IgD-negative memory B cell (primary cell): ENCODE measurements at regions not wholly inside any gene's neighbourhood (a gene's known extent, or its start where the extent isn't known, plus 50 kb on each side); places are given as distances from the start of the nearest gene placed in this dataset.
A peak's percentile ranks its signal among the peaks of the same experiment; 100 is the strongest.
"Not testable (repeated sequence)": the region's sequence is repeated elsewhere in the genome, so short reads cannot be mapped to it uniquely, and the experiment has no call there.

Source experiments
- H3K27ac Mint-ChIP-seq, 3 donors: one replicate each; pipeline ENCODE4 v1.8.0; 2020 to 2022; ENCODE audit warnings: mild to moderate bottlenecking in 3 of 3, mixed read lengths in 3 of 3, moderate library complexity in 1 of 3
- H3K27me3 Mint-ChIP-seq: one replicate; pipeline ENCODE4 v1.8.0; 2021; ENCODE audit warnings: mixed read lengths
- H3K36me3 Mint-ChIP-seq: one replicate; pipeline ENCODE4 v1.8.0; 2020; ENCODE audit warnings: mild to moderate bottlenecking, mixed read lengths
- H3K4me1 Mint-ChIP-seq, 3 donors: one replicate each; pipeline ENCODE4 v1.8.0; 2020 to 2022; ENCODE audit warnings: mixed read lengths in 3 of 3, mild to moderate bottlenecking in 1 of 3
- H3K4me3 Mint-ChIP-seq, 4 donors: one replicate each; pipeline ENCODE4 v1.8.0; 2020 to 2022; ENCODE audit warnings: mild to moderate bottlenecking in 4 of 4, mixed read lengths in 4 of 4, moderate library complexity in 3 of 4
- H3K9me3 Mint-ChIP-seq, 3 donors: one replicate each; pipeline ENCODE4 v1.8.0; 2020 to 2021; ENCODE audit warnings: mixed read lengths in 3 of 3, mild to moderate bottlenecking in 1 of 3

DNA sequence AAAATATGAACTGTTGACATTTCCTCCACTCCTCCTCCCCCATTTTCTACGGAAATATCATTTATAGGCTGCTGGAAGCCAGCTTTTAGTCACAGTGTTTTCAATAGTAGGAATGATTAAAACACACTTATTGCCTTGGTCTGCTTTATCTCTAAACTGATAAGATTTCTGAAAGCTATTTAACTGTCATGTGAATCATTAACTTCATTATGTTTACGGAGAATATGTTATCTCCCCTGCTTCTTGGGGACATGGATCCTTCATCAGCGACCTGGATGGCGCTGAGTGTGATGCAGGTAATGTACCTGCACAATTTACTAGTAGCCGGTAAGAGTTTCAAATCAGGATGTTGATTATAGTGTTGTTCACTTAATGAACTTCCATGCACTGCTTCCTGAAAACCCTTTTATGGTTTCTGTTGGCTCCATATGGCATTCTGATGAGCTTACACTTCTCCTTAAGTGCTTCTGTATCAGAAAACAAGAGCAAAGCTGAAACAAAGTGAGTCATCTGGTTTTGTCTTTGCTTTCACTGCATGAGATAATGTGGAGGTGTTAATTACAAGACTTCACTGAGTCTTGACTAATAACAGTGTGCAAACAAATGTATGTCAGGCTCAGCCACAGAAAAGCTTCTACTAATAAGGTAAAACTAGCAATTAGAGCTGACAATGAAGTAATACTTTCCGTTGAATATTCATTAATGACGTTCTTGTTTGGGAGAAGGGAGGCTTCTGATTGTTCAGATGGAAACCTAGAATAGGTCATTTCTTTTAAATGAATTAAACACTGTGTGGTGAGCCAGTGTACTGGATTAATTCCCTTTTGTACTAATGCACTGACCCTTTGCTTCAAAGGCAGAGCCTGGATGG, 162.4 kb upstream of the ZNF608 start:
- no peaks in the 10 kb centered on the region for H3K9me3 Mint-ChIP-seq
- no peaks in the 10 kb centered on the region for H3K36me3 Mint-ChIP-seq
- H3K4me3 Mint-ChIP-seq = no peak overlapping the region
- peaks cover 10 to 27% (median 12%) of the 10 kb centered on the region in 3 donors for H3K4me1 Mint-ChIP-seq
- H3K27me3 Mint-ChIP-seq = no peaks in the 10 kb centered on the region
- peak overlapping the region in 1 of 3 donors; percentile 40 for H3K27ac Mint-ChIP-seq

DNA sequence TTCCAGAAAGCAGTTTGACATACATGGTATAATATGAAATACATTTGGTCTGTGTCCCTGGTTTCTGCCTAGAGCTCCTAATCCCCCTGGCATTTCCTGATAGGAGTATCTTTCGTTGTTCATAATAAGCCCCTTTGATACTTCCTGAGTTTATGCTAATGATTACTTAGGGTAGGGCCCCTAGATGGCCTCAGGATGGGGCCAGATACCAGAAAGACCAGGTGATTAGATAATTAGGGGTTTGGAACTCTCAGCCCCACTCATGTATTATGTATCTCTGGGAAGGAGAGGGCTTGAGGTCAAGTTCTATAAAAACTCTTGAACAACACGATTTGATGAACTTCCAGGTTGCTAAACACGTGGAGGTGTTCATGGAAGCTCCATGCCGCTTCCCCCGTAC, 163.3 kb upstream of the ZNF608 start:
- Mint-ChIP-seq H3K36me3 (no peaks in the 10 kb centered on the region), H3K9me3 (no peaks in the 10 kb centered on the region), H3K27ac (no peak overlapping the region), H3K27me3 (no peaks in the 10 kb centered on the region), H3K4me1 (peaks cover 10 to 27% (median 12%) of the 10 kb centered on the region in 3 donors), H3K4me3 (no peak overlapping the region)

DNA sequence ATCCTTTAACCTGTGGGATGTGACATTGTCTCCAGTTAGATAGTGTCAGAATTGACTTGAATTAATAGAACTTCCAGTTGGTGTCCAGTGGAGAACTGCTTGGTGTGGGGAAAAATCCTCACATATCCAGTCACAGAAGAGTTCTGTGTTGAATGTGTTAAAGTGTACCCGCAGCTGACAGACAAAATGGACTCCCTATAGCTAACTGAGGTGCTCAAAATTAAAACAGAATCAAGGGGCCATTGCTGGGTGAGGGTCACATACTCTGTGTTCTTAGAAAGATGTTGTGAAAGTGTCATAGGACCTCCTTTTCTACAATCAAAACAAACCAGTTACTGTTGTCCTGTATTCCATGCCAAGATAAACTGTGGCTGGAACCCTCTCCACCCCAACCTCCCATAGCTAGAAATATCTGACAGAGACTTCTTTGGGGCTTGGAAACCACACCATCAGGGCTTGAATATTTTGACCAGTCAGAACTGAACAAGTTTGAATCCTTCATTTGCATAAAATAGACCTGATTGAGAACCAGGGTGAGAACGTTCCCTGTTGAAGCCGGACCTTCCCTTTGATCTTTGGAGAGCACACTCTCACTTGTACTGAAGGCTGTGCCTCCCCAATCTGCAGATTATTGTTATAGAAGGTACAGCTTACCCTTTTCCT, 164.0 kb upstream of the ZNF608 start:
- Mint-ChIP-seq H3K4me3 (no peak overlapping the region), H3K4me1 (peaks cover 10 to 27% (median 12%) of the 10 kb centered on the region in 3 donors), H3K9me3 (no peaks in the 10 kb centered on the region), H3K27ac (no peak overlapping the region), H3K36me3 (peaks cover 4% of the 10 kb centered on the region), H3K27me3 (no peaks in the 10 kb centered on the region)

DNA sequence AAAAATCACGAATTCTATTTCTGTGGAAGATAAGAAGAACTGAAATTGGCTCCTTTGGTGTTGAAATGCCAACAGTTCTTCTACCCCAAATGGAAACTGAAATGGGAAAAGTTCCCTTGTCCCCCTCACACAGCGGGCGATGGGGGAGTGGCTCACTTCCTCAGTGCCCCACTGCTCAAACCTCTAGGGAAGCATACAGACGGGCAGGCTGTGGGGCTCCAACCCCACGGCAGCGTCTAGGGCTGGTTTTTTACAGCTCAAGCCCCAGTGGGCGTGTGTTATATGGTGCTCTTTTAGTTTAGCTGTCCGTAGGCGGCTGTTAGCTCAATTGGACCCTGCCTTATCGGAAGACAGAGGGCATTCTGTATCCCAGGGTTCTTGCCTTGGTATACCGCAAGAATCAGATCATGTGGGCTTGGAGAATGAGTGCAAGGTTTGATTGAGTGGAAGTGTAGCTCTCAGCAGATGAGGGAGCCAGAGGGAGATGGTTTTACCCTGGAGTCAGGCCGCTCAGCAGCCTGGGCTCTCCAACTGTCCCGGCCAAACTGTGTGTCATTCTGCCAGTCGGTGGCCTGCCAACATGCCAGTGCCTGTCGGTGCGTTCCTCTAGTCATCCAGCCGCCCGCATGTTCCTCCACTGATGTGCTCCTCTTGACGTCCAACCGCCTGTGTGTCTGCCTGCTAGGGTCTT, 166.3 kb upstream of the ZNF608 start:
- Mint-ChIP-seq H3K27ac (no peak overlapping the region), H3K4me3 (peak overlapping the region in 3 of 4 donors; percentile 58 to 84 (median 83)), H3K9me3 (no peaks in the 10 kb centered on the region)

DNA sequence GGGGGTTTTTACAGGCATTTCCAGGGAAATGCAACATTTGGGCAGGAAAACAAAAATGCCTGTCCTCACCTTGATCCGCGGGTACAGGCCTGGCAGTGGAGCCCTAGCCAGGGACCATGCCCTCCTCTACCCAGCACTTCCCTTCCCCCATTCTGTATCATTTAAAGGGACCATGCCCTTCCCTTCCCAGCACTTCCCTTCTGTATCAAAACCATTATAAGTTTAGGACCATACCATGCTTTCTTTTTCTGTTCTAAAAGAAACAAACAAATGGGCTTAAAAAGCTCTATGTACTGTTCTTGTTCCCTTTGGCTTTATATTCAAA, 166.9 kb upstream of the ZNF608 start:
- H3K9me3 Mint-ChIP-seq = no peaks in the 10 kb centered on the region

More for the DNA sequence above, 166.3 kb upstream of the ZNF608 start:
- Mint-ChIP-seq H3K4me1 (peaks cover 10 to 27% (median 21%) of the 10 kb centered on the region in 3 donors), H3K36me3 (peaks cover 6% of the 10 kb centered on the region), H3K27me3 (no peaks in the 10 kb centered on the region)

DNA sequence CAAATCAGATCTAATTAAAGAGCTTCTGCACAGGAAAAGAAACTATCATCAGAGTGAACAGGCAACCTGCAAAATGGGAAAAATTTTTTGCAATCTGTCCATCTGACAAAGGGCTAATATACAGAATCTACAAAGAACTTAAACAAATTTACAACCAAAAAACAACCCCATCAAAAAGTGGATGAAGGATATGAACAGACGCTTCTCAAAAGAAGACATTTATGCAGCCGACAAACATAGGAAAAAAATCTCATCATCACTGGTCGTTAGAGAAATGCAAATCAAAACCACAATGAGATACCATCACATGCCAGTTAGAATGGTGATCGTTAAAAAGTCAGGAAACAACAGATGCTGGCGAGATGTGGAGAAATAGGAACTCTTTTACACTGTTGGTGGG, 169.9 kb upstream of the ZNF608 start:
- peaks cover 8 to 26% (median 15%) of the 10 kb centered on the region in 3 donors for H3K4me1 Mint-ChIP-seq
- H3K4me3 Mint-ChIP-seq = peak overlapping the region in 1 of 4 donors; percentile 8
- H3K27ac Mint-ChIP-seq, H3K27me3 Mint-ChIP-seq, H3K36me3 Mint-ChIP-seq, H3K9me3 Mint-ChIP-seq: not testable (repeated sequence)

More for the DNA sequence above, 166.9 kb upstream of the ZNF608 start:
- H3K36me3 Mint-ChIP-seq = peaks cover 6% of the 10 kb centered on the region
- no peak overlapping the region for H3K4me3 Mint-ChIP-seq
- H3K4me1 Mint-ChIP-seq = peaks cover 10 to 27% (median 21%) of the 10 kb centered on the region in 3 donors
- no peak overlapping the region for H3K27ac Mint-ChIP-seq
- no peaks in the 10 kb centered on the region for H3K27me3 Mint-ChIP-seq

DNA sequence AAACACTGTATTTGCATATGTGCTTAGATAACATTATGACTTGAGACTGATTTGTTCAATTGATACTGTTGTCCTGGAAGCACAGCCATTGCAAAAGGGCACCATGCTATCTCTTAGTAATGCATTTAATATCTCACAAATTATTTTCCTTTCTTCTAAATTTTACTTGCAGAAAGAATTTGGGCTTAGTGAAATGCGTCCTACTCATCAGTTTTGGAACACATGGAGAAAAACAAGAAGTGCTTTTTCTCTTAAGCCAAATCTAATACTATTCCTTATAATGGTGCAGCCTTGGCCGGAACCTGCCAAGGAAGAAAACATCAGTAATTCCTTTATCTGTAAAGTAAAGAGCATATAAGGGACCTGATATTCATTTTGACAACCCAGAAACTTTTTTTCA, 172.2 kb upstream of the ZNF608 start:
- H3K9me3 Mint-ChIP-seq = no peaks in the 10 kb centered on the region
- no peak overlapping the region for H3K4me3 Mint-ChIP-seq
- H3K36me3 Mint-ChIP-seq = peaks cover 6% of the 10 kb centered on the region
- H3K27ac Mint-ChIP-seq = no peak overlapping the region
- peaks cover 3 to 10% (median 8%) of the 10 kb centered on the region in 3 donors for H3K4me1 Mint-ChIP-seq
- no peaks in the 10 kb centered on the region for H3K27me3 Mint-ChIP-seq

DNA sequence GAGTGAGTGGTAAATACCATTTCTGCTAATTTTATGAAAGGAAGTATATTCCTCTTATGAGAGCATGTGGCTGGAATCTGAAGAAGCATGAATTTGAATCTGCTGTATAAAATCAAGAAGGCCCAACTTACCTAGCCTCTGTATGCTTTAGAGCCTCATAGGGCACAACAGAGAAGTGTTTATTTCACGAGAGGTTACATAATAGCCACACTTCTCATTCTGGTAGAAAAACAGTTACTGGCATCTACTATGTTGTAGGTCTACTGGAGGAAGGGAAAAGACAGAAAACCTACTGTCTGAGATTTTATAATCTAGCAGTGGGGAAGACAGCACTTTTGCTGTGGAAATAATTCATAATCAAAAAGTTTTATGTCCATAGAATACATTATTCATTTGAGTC, 172.6 kb upstream of the ZNF608 start:
- peaks cover 3 to 10% (median 8%) of the 10 kb centered on the region in 3 donors for H3K4me1 Mint-ChIP-seq
- H3K27me3 Mint-ChIP-seq = no peaks in the 10 kb centered on the region
- H3K9me3 Mint-ChIP-seq = no peaks in the 10 kb centered on the region
- H3K36me3 Mint-ChIP-seq = peaks cover 6% of the 10 kb centered on the region
- H3K27ac Mint-ChIP-seq = no peak overlapping the region
- no peak overlapping the region for H3K4me3 Mint-ChIP-seq

DNA sequence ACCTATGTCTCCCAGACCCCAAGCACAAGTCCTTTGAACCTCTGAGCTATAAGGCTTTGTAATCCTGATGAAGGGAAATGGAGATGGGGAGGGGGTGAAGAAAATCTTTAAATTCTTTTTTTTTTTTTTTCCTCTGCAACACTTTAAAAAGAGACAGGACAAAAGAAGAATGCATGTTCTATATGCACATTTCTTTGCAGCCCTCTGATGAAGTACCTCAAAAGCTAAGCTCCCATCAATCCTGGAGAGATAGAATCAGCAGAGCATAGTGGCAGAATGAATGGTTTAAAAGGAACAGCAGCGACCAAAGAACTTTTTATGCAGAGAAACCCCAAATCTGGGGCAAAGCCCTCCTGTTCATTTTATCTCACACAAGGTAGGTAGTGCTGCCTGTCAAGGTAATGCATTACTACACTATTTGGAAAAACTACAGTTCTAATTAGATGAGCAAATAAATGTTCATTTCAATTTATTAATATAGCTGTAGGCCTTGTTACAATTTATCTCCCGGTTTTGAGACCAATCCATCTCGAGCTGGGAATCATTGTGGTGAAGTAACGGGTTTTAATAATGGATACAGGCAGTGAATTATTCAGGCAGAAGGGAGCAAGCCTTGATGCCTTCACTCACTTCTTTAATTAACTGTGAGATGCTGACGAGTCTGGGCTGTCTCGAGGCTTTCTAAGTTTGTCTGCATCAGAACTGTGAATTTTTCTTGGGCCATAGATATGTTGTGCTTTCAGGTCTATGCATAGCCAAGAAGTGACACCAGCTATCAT, 173.5 kb upstream of the ZNF608 start:
- Mint-ChIP-seq H3K4me3 (peak overlapping the region in 1 of 4 donors; percentile 47), H3K4me1 (peaks cover 3 to 10% (median 8%) of the 10 kb centered on the region in 3 donors), H3K9me3 (no peaks in the 10 kb centered on the region), H3K36me3 (peaks cover 4% of the 10 kb centered on the region), H3K27me3 (no peaks in the 10 kb centered on the region), H3K27ac (no peak overlapping the region)

DNA sequence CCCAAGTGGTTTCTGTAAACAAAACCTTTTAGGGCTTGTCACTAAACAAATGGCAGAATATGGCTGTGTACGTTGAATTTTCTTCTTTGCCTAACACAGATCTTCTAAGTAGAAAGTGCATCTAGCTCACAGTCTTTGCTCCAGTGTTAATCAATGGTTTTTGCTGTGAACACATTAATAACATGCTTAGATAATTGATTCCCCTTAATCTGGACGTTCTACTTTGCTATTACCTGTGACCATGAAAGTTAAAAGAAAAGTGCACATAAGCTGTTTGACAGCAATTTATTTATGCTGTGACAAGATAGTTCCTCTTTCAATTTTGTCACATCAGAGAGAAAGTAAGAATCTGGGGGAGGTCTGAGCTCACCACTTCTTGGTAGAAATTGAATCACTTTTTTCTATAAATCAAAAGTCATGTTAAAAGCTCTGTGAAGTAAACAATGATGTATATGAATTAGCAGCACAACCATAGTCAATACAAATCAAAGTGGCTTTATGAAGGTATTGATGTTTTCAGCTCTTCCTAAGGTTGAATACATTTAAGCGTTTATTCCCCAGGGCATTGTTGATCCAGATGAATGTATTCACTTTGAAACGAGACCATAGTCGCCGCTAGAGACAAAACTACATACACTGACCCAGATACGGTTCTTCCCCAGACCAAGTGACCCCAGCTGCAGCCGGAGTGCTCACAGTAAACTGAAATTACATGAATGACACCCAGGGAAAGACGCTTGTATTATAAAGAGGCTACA, 174.6 kb upstream of the ZNF608 start:
- Mint-ChIP-seq H3K4me3 (no peak overlapping the region), H3K36me3 (peaks cover 1% of the 10 kb centered on the region), H3K9me3 (no peaks in the 10 kb centered on the region)

DNA sequence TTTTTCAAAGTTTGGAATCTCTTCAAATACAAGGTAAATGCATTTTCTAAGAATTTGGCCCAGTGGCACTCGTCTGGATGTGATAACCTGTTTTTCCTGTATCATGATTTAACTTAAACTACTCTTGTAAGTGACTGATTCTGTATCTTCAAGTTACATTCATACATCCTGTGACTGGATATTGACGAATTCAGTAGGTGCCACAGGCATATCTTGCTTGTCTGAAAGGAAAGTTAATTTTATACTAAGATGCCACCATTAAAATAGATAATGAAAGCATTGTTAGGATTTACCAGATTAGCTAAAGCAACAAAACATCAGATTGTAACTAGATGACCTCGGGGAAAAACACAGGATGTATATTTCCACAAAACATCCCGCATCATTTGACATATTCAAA, 175.3 kb upstream of the ZNF608 start:
- Mint-ChIP-seq H3K4me3 (no peak overlapping the region), H3K36me3 (peaks cover 1% of the 10 kb centered on the region), H3K9me3 (no peaks in the 10 kb centered on the region), H3K27ac (no peak overlapping the region), H3K4me1 (peaks cover 0 to 3% (median 3%) of the 10 kb centered on the region in 3 donors), H3K27me3 (no peaks in the 10 kb centered on the region)

More for the DNA sequence above, 174.6 kb upstream of the ZNF608 start:
- peaks cover 2 to 9% (median 8%) of the 10 kb centered on the region in 3 donors for H3K4me1 Mint-ChIP-seq
- no peak overlapping the region for H3K27ac Mint-ChIP-seq
- no peaks in the 10 kb centered on the region for H3K27me3 Mint-ChIP-seq

DNA sequence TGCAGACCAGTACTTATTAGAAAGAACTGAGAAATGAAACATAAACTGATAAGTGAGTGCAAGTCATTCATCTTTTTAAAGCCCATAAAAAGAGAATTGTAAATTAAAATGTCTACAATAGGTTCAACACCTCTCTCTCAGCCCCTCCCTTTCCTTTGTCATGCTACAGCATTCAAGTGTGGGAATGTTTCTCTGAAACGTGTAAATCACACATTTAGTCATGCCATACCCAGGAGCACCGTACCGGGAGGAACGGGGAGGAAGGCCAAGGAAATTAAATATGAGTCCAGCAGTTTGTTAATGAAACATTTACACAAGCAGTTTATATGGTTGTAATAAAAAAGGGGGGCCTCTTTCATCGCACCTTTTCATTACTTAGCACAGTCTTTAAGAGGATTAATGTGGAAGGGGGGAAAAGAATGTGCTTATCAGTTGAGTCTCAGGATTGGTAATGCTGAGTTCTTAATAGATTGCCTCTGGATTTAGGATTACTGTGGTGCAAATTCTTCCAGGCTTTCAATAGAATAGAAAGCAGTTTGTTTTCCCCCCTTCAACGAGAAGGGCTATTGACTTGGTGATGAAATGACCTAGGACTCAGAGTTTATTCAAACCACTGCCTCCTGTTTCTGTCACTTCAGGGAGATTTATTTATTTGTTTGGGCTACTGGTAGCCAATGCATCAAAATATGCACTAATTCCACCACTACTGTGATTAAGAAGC, 176.0 kb upstream of the ZNF608 start:
- Mint-ChIP-seq H3K4me1 (peaks cover 0 to 7% (median 3%) of the 10 kb centered on the region in 3 donors), H3K27ac (no peak overlapping the region), H3K27me3 (no peaks in the 10 kb centered on the region)

DNA sequence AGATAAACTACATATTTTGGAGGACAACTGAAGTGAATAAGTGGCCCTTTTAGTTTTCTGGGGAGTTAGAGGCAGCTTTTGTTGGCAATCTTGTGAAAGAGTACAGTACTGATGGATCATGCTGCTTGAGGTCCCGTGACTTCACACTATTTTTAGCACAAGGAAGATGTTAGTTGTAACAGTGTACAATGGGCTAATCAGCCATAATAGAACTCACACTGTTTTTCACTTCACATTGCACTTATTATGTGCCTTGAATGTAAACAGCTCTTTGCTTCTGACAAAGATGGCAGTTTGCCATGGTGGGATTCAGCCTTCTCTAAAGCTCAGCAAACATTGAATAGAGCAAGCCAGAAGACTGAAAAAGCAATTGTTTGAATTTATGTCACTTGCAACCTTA, 176.7 kb upstream of the ZNF608 start:
- H3K27me3 Mint-ChIP-seq = no peaks in the 10 kb centered on the region
- H3K36me3 Mint-ChIP-seq = no peaks in the 10 kb centered on the region
- H3K27ac Mint-ChIP-seq = no peak overlapping the region
- H3K4me3 Mint-ChIP-seq = no peak overlapping the region
- H3K4me1 Mint-ChIP-seq = peaks cover 0 to 7% (median 4%) of the 10 kb centered on the region in 3 donors
- no peaks in the 10 kb centered on the region for H3K9me3 Mint-ChIP-seq

More for the DNA sequence above, 176.0 kb upstream of the ZNF608 start:
- Mint-ChIP-seq H3K4me3 (no peak overlapping the region), H3K36me3 (no peaks in the 10 kb centered on the region), H3K9me3 (no peaks in the 10 kb centered on the region)
